ENCODE measurements at regions not wholly inside any gene's neighbourhood (a gene's known extent, or its start where the extent isn't known, plus 50 kb on each side); places are given as distances from the start of the nearest gene placed in this dataset.

DNA sequence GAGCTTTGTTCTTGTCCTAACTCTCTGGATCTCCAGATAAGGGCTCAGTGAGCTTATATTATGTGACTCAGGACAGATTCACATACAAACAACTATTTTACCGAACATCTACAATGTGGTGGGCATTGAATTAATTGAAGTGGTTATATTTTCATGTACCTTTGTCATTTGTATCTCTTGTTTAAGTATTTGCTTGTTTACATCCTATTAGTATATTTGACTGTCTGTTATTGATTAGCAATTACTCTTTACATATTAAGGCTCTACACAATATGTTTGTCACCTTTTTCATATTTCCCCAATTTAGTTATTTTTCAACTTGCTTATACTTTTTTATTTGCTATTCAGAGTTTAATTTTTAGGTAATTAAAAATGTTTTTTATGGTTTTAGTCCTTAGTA, 222.4 kb downstream of the TFAP2C start:
- H3K4me3 ChIP-seq (ENCODE audit: low read depth, low read length): no peak overlapping the region
- TF ChIP-seq, protein P1, sequence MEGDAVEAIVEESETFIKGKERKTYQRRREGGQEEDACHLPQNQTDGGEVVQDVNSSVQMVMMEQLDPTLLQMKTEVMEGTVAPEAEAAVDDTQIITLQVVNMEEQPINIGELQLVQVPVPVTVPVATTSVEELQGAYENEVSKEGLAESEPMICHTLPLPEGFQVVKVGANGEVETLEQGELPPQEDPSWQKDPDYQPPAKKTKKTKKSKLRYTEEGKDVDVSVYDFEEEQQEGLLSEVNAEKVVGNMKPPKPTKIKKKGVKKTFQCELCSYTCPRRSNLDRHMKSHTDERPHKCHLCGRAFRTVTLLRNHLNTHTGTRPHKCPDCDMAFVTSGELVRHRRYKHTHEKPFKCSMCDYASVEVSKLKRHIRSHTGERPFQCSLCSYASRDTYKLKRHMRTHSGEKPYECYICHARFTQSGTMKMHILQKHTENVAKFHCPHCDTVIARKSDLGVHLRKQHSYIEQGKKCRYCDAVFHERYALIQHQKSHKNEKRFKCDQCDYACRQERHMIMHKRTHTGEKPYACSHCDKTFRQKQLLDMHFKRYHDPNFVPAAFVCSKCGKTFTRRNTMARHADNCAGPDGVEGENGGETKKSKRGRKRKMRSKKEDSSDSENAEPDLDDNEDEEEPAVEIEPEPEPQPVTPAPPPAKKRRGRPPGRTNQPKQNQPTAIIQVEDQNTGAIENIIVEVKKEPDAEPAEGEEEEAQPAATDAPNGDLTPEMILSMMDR (conservative IDR thresholded peaks at IDR 0.05; ENCODE audit: low read depth, low read length): no peak
- DNase-seq (ENCODE audit: low read depth): no peak

DNA sequence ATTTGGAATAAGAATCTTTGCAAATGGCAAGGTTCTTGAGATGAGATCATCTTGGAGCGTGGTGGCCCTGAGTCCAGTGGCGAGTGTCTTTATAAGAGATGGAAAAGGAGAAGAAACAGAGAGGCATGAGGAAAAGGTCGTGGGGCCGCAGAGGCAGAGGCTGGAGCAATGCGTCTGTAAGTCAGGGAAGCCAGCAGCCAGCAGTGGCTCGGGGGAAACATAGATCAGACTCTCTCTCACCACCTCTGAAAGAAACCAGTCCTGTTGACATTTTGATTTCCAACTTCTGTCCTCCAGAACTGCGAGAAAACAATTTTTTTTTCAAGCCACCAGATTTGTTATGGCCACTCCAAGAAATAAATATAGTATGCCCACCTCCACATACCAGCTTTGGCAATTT, 226.6 kb downstream of the TFAP2C start:
- TF ChIP-seq, protein P1 (conservative IDR thresholded peaks at IDR 0.05; ENCODE audit: low read depth, low read length): no peak

DNA sequence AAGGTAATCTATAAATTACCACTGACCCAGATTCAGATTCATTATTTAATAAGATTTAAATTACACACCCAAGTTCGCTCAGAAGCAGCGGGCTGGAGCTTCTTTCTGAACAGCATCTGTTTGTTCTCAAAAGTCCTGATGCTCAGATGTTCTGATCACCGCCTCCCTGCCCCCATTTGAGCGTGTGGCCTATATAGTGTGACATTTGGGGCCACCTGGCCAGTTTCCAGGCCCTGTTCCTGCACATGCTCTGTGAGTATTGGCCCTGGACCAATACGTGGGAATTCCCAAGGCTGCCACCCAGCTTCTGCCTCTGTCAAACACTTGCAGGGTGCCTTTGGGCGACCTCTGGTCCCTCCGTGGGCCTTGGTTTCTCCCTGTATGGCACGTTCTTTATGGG, 228.8 kb downstream of the TFAP2C start:
- TF ChIP-seq, protein P1 (conservative IDR thresholded peaks at IDR 0.05; ENCODE audit: low read depth, low read length): no peak
- DNase-seq (ENCODE audit: low read depth): no peak
- no peak overlapping the region for H3K4me3 ChIP-seq (ENCODE audit: low read depth, low read length)

More for the DNA sequence above, 226.6 kb downstream of the TFAP2C start:
- no peak for DNase-seq (ENCODE audit: low read depth)
- no peak overlapping the region for H3K4me3 ChIP-seq (ENCODE audit: low read depth, low read length)

DNA sequence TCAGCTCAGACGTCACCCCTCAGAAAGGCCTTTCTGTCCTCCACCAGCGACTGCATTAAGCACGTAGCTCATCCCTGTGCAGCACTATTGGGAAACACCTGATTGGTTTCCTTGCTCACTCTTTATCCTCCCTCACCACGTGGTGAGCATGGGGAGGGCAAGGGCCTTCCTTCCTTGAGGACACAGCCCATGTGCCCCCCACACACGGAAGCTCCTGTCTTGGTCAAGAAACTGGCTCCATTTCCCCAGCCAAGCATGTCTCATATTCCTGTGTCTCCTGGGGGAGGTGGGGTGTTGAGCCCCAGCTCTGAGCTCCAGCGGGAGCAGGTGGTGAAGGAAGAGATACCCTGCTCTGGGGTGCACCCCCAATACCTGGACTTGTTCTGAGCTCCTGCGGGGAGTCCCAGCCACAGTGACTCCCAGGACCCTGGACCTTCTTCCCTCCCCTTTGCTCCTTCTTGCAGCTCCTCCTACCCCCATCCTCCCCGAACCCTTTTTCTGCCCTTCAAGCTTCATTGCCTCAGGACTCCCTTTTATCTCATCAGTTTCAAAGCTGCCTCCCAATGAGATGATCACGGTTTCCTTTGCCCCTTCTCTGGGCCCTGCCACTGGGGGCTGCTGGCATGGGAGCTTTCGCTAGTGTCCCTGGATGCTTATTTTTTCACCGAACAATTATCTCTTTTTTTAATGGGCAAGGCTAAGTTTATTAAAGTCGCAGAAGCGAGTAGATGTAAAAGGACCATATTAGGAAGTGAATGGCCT, 230.1 kb downstream of the TFAP2C start:
- no peak overlapping the region for H3K4me3 ChIP-seq (ENCODE audit: low read depth, low read length)
- DNase-seq (ENCODE audit: low read depth): no peak
- TF ChIP-seq, protein P1 (conservative IDR thresholded peaks at IDR 0.05; ENCODE audit: low read depth, low read length): no peak

DNA sequence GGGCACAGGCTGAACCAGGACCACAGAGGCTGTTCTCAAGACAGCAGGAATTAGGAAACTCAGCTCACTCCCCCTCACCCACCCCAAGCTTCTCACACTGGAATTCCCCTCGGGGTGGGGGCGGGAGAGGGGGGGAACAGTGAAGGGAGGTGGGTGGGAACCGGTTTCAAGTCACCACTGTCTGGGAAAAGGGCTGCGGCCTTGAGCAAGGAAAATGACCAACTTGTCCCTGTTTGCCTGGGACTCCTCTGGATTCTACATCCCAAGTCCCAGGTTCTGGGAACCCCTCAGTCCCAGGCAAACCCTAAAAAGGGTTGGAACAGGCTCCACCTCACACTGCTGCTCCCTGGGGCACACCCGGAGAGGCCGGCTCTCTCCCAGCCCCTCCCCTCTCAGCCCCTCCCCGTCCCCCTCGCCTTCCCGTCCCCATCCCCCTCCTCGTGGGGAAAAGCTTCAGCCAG, 230.7 kb downstream of the TFAP2C start:
- DNase-seq (ENCODE audit: low read depth): peak; percentile 17
- no peak overlapping the region for H3K4me3 ChIP-seq (ENCODE audit: low read depth, low read length)
- TF ChIP-seq, protein P1 (conservative IDR thresholded peaks at IDR 0.05; ENCODE audit: low read depth, low read length): no peak

DNA sequence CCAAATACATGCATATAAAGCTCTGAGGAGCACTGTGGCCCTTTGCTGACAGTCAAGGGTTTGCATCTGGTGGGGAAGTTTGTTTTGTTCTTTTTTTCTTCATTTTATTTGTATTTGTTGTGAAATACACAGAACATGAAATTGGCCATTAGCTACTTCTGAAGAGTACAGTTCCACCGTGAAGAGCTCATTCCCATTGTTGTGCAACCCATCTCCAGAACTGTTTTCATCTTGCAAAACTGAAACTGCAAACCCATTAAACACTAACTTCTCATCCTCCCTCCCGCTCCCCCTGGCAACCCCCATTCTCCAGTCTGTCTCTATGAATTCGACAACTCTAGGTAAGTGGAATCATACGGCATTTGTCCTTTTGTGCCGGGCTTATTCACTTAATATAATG, 231.3 kb downstream of the TFAP2C start:
- peak; percentile 25 for DNase-seq (ENCODE audit: low read depth)
- TF ChIP-seq, protein P1 (conservative IDR thresholded peaks at IDR 0.05; ENCODE audit: low read depth, low read length): no peak
- no peak overlapping the region for H3K4me3 ChIP-seq (ENCODE audit: low read depth, low read length)

DNA sequence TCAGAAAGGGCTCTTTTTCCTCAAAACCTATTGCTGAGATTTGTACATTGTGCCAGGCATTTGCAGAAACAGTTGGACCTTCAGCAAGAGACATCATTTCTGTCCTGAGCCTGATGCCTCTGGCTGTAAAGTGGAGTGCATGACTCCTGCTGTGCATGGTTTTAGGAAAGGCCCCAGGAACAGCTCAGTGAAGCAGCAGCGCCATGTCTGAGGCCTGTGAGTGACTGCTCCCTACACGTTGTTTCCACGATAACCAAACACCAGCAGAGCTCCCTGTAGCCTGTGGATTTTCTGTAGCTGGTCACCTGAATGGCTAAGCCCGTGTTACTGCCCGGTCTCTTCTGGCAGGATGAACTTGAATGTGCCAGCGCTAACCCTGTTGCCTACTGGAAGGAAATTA, 232.5 kb downstream of the TFAP2C start:
- TF ChIP-seq, protein P1 (conservative IDR thresholded peaks at IDR 0.05; ENCODE audit: low read depth, low read length): no peak
- H3K4me3 ChIP-seq (ENCODE audit: low read depth, low read length): no peak overlapping the region
- DNase-seq (ENCODE audit: low read depth): no peak

All from choroid plexus epithelial cell (primary cell).